ENCODE measurements at regions not wholly inside any gene's neighbourhood (a gene's known extent, or its start where the extent isn't known, plus 50 kb on each side); places are given as distances from the start of the nearest gene placed in this dataset.
"Not testable (repeated sequence)": the region's sequence is repeated elsewhere in the genome, so short reads cannot be mapped to it uniquely, and the experiment has no call there.

- intact Hi-C loops (cut with micrococcal nuclease): no loop called here
- Mint-ChIP-seq H3K4me1 (ENCODE audit: low read depth) (peaks cover 5% of the 10 kb centered on the region), H3K9me3 (peaks cover 5% of the 10 kb centered on the region), H3K36me3 (ENCODE audit: low read depth) (no peaks in the 10 kb centered on the region), H3K4me3 (no peak overlapping the region), H3K27me3 (no peaks in the 10 kb centered on the region), H3K27ac (no peak overlapping the region)
Measured at GRCh38 chr5:10892147-10892910, 131.3 kb upstream of the DAP start.

GRCh38 chr5:10891193-10891592 lies 130.2 kb upstream of the DAP start:
- H3K4me1 Mint-ChIP-seq (ENCODE audit: low read depth): peaks cover 5% of the 10 kb centered on the region
- no peaks in the 10 kb centered on the region for H3K36me3 Mint-ChIP-seq (ENCODE audit: low read depth)
- H3K27me3 Mint-ChIP-seq: no peaks in the 10 kb centered on the region
- H3K4me3 Mint-ChIP-seq: no peak overlapping the region
- intact Hi-C loops (cut with micrococcal nuclease): no loop called here
- H3K9me3 Mint-ChIP-seq: peaks cover 5% of the 10 kb centered on the region
- H3K27ac Mint-ChIP-seq: no peak overlapping the region

GRCh38 chr5:10886497-10886896 lies 125.5 kb upstream of the DAP start:
- intact Hi-C loops (cut with micrococcal nuclease): no loop called here
- Mint-ChIP-seq H3K27me3 (peaks cover 4% of the 10 kb centered on the region), H3K4me3 (no peak overlapping the region), H3K4me1 (ENCODE audit: low read depth) (no peaks in the 10 kb centered on the region), H3K27ac (no peak overlapping the region), H3K9me3 (peaks cover 5% of the 10 kb centered on the region), H3K36me3 (ENCODE audit: low read depth) (no peaks in the 10 kb centered on the region)

DNA sequence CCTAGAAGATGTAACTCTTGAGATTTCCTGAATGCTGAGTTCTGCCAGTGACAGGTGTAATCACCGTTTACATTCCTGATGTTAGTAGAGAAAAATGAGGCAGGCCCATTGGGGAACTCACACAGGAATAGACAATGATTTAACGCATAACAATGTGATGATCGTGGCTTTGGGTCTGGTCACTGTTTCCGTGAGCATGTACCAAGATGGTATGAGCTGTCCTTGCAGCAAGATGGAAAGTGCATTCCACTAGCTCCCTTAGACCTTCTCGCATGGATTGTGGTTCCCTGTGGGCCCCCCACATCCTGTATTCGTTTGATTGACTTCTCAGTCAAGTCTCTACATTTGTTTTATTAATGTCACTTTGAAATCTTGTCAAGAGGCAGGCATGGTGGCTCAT lies 124.0 kb upstream of the DAP start:
- Mint-ChIP-seq H3K9me3 (no peaks in the 10 kb centered on the region), H3K4me1 (ENCODE audit: low read depth) (no peaks in the 10 kb centered on the region), H3K36me3 (ENCODE audit: low read depth) (no peaks in the 10 kb centered on the region), H3K4me3 (no peak overlapping the region), H3K27me3 (peaks cover 7% of the 10 kb centered on the region), H3K27ac (no peak overlapping the region)
- intact Hi-C loops (cut with micrococcal nuclease): no loop called here

- H3K4me1 Mint-ChIP-seq (ENCODE audit: low read depth); intact Hi-C loops (cut with micrococcal nuclease); H3K27ac Mint-ChIP-seq; H3K27me3 Mint-ChIP-seq; H3K36me3 Mint-ChIP-seq (ENCODE audit: low read depth); H3K4me3 Mint-ChIP-seq; H3K9me3 Mint-ChIP-seq: not testable (repeated sequence)
Measured at GRCh38 chr5:10883945-10884344, 122.9 kb upstream of the DAP start.

GRCh38 chr5:10880934-10881333 lies 119.9 kb upstream of the DAP start:
- Mint-ChIP-seq H3K27ac (no peak overlapping the region), H3K36me3 (ENCODE audit: low read depth) (no peaks in the 10 kb centered on the region), H3K4me3 (no peak overlapping the region), H3K4me1 (ENCODE audit: low read depth) (peaks cover 18% of the 10 kb centered on the region), H3K27me3 (peaks cover 10% of the 10 kb centered on the region), H3K9me3 (no peaks in the 10 kb centered on the region)
- intact Hi-C loops (cut with micrococcal nuclease): no loop called here

- H3K9me3 Mint-ChIP-seq; intact Hi-C loops (cut with micrococcal nuclease); H3K4me3 Mint-ChIP-seq; H3K36me3 Mint-ChIP-seq (ENCODE audit: low read depth): not testable (repeated sequence)
- Mint-ChIP-seq H3K27ac (peak overlapping the region; percentile 14), H3K27me3 (peaks cover 20% of the 10 kb centered on the region), H3K4me1 (ENCODE audit: low read depth) (peaks cover 31% of the 10 kb centered on the region)
Measured at GRCh38 chr5:10876996-10877395, 116.0 kb upstream of the DAP start.

DNA sequence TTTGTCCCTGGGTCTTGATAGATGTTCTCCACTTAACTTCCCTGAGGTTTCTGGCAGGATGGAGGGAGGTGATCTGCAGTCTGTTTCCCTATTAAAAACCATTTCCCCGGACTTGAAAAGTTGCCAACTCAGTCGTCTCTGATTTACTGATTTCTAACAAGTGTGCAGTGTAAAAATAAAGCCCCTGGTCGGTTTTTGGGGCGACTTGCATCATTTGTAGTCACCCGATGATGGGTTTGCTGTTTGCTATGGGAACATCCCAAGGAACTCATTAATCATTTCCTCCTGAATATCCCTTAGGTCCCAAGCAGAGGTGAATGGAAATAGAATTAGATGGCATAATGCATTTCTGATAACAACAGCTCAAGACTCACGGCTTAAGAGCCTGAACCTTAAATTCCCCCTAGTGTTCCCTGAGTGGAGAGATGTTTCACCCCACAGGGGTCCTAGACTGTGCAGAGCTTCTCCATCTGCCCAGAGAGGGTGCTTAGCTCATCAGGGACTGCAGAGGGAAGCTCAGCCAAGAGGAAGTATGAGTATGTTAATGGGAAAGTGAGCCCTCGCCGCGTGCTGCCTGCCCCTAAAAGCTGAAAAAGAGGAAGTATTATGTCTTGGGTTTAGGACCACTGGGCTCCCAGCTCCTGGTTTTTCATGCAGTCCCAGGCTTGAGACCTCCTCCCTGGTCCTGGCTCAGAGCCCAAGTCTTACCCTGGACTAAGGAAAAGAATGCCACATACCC lies 115.1 kb upstream of the DAP start:
- Mint-ChIP-seq H3K27me3 (peaks cover 14% of the 10 kb centered on the region), H3K27ac (no peak overlapping the region), H3K9me3 (no peaks in the 10 kb centered on the region), H3K4me3 (no peak overlapping the region), H3K4me1 (ENCODE audit: low read depth) (peaks cover 31% of the 10 kb centered on the region), H3K36me3 (ENCODE audit: low read depth) (no peaks in the 10 kb centered on the region)
- intact Hi-C loops (cut with micrococcal nuclease): no loop called here

DNA sequence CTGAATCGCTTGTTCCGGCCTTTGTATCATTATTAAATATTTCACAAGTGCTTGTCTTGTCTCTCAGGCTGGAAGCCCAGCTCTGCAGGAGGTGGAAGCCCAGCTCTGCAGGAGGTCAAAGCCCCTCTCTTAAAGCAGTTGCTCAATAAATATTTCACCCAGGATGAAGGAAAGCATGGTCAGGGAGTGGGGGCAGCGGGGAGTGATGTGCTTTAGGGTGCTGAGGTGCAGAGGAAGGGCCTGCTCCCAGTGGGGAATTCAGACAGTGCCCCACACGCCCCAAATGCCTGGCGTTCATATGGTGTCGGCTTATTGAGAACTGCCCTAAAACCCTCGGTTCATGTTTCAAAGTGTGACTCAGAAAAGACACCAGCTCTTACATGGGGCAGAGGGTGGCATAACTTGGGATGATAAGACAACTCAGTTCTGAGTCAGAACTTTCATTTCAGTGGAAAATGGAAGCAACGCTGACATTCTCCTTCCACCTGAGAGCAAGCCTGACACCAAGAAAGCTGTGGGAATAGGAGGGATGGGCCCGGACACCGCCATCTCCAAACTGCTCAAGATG lies 114.3 kb upstream of the DAP start:
- H3K27ac Mint-ChIP-seq: peak overlapping the region; percentile 27
- no peaks in the 10 kb centered on the region for H3K9me3 Mint-ChIP-seq
- H3K4me3 Mint-ChIP-seq: no peak overlapping the region
- intact Hi-C loops (cut with micrococcal nuclease): no loop called here
- H3K27me3 Mint-ChIP-seq: peaks cover 14% of the 10 kb centered on the region
- peaks cover 31% of the 10 kb centered on the region for H3K4me1 Mint-ChIP-seq (ENCODE audit: low read depth)
- H3K36me3 Mint-ChIP-seq (ENCODE audit: low read depth): no peaks in the 10 kb centered on the region

DNA sequence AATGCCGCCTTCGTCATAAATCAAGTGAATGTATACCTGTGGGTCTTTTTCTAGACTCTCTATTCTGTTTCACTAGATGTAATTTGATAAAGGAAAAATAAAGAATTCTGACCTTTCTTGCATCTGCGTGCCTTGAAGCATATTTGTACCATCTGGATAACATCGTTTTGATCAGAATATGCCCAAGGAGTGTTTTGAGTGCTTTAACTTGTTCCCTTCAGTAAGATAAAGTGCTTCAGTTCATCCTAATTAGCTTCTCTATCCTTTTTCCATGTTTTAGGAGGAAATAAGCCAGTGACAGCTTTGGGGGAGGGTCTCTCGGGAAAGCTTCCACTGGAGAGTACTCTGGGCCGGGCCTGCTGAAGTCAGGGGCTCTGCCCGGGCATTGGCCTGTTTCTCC lies 113.5 kb upstream of the DAP start:
- intact Hi-C loops (cut with micrococcal nuclease): no loop called here
- Mint-ChIP-seq H3K4me3 (no peak overlapping the region), H3K4me1 (ENCODE audit: low read depth) (peaks cover 31% of the 10 kb centered on the region), H3K36me3 (ENCODE audit: low read depth) (no peaks in the 10 kb centered on the region), H3K9me3 (no peaks in the 10 kb centered on the region), H3K27me3 (peaks cover 14% of the 10 kb centered on the region), H3K27ac (peak overlapping the region; percentile 27)

GRCh38 chr5:10870791-10871190 lies 109.8 kb upstream of the DAP start:
- Mint-ChIP-seq H3K9me3 (no peaks in the 10 kb centered on the region), H3K36me3 (ENCODE audit: low read depth) (no peaks in the 10 kb centered on the region), H3K27ac (no peak overlapping the region), H3K4me3 (no peak overlapping the region), H3K4me1 (ENCODE audit: low read depth) (peaks cover 15% of the 10 kb centered on the region), H3K27me3 (peaks cover 15% of the 10 kb centered on the region)
- intact Hi-C loops (cut with micrococcal nuclease): no loop called here

DNA sequence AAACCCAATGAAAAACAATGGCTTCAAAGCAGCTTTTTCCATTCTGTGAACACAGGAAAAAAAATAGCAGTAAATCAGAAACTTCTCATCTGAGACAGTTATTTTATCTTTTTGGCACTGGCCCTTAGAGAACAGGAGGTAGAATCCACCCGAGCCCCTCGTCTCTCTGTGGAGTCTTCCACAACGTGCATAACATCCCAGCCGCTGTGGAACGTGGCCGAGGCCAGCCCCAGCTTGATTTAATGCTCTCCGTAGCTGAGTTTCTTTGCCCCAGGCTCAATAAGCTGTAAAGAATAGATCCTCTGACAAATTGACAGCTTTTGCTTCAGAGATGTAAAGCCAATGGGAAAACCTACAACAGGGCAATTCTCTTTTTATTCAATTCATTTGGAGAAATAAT lies 107.9 kb upstream of the DAP start:
- Mint-ChIP-seq H3K9me3 (no peaks in the 10 kb centered on the region), H3K27me3 (peaks cover 11% of the 10 kb centered on the region), H3K4me1 (ENCODE audit: low read depth) (peaks cover 4% of the 10 kb centered on the region), H3K36me3 (ENCODE audit: low read depth) (no peaks in the 10 kb centered on the region), H3K4me3 (no peak overlapping the region), H3K27ac (no peak overlapping the region)
- intact Hi-C loops (cut with micrococcal nuclease): no loop called here

DNA sequence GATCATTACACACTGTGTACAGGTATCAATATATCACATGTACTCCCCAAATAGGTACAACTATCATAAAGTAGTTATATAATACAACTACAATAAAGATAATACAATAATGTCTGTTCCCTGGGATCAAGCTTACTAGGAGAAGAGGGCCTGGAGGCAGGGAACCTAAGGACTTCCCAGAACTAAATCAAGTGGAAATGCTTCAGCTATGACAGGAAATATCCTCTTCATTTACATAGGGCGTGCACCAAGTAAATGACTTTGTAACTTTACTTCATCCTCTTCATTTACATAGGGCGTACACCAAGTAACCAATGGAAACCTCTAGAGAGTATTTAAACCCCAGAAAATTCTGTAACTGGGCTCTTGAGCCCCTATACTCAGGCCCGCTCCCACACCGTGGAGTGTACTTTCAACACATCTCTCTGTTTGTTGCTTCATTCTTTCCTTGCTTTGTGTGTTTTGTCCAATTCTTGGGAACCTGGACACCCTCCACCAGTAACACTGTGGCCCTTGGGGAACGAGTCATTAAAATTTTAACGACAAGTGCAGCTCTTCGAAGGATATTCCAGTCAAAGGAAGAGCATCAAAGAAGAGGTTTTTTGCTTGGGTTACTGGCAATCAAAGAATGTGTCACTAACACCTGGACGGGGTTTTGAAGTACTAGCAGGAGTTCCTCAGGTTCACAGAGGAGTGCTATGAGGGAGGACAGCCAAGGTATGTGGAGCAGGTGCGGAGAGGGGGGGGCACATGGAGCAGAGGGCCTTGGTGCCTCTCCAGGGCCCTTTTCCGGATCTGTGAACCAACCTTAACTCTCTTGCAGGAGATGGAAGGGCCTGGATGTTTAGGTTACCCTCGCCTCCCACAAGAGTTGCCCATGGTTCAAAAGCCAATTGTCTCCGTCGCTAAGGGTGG lies 106.6 kb upstream of the DAP start:
- H3K4me1 Mint-ChIP-seq (ENCODE audit: low read depth): peaks cover 4% of the 10 kb centered on the region

DNA sequence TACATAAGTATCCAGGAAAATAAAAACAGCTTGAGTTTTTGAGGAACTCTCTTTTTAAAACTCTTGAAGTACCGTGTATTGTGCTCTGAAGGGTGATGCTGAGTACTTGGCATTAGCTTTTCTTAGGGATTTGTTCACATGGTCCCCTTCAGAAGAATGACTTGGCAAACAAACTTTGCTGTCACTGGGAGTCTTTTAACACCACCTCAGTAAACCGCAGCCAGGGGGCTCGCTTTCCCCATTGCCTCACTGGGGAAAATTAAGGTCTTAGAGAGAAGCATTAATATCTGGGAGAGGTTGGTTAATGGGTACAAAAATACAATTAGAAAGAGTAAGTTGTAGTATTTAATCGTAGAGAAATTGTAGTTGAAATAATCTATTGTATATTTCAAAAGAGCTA lies 105.9 kb upstream of the DAP start:
- no peaks in the 10 kb centered on the region for H3K9me3 Mint-ChIP-seq
- no peaks in the 10 kb centered on the region for H3K36me3 Mint-ChIP-seq (ENCODE audit: low read depth)
- H3K27me3 Mint-ChIP-seq: peaks cover 7% of the 10 kb centered on the region
- no peak overlapping the region for H3K4me3 Mint-ChIP-seq
- no peak overlapping the region for H3K27ac Mint-ChIP-seq
- intact Hi-C loops (cut with micrococcal nuclease): no loop called here
- H3K4me1 Mint-ChIP-seq (ENCODE audit: low read depth): peaks cover 4% of the 10 kb centered on the region

More for the DNA sequence above, 106.6 kb upstream of the DAP start:
- H3K27ac Mint-ChIP-seq: no peak overlapping the region
- no peaks in the 10 kb centered on the region for H3K9me3 Mint-ChIP-seq
- H3K27me3 Mint-ChIP-seq: peaks cover 11% of the 10 kb centered on the region
- no peaks in the 10 kb centered on the region for H3K36me3 Mint-ChIP-seq (ENCODE audit: low read depth)
- H3K4me3 Mint-ChIP-seq: no peak overlapping the region
- intact Hi-C loops (cut with micrococcal nuclease): no loop called here

All from dendritic cell treated with granulocyte-macrophage colony-stimulating factor and Interleukin-4, amounts not matched to agents 40 ng/mL and 50 ng/mL, for 4 days (primary cell).